Panc1 (cell line): ENCODE measurements at regions not wholly inside any gene's neighbourhood (a gene's known extent, or its start where the extent isn't known, plus 50 kb on each side); places are given as distances from the start of the nearest gene placed in this dataset.

ENCODE experiments used
- CTCF ChIP-seq: fragments of 450-650 bp; IDR thresholded peaks from 2 replicates; pipeline ENCODE4 v1.5.1; 2017; ENCODE audit warnings: mild to moderate bottlenecking
- TCF7L2 ChIP-seq: IDR thresholded peaks from 2 replicates; pipeline ENCODE4 v1.6.1; 2011; ENCODE audit warnings: mild to moderate bottlenecking, low read depth, low read length, inconsistent platforms

GRCh38 chr12:105754313-105754712 lies 384.4 kb downstream of the NUAK1 start:
- TF ChIP-seq CTCF: no peak
- TF ChIP-seq TCF7L2: no peak
